ENCODE measurements at regions not wholly inside any gene's neighbourhood (a gene's known extent, or its start where the extent isn't known, plus 50 kb on each side); places are given as distances from the start of the nearest gene placed in this dataset.

- no peak for TF ChIP-seq MAX (IDR thresholded peaks at IDR 0.05)
- no peak for TF ChIP-seq CBX2 (IDR thresholded peaks at IDR 0.05; ENCODE audit: borderline replicate concordance, low read depth)
- no peak for TF ChIP-seq JUNB (IDR thresholded peaks at IDR 0.05)
- TF ChIP-seq HES2 (IDR thresholded peaks at IDR 0.05), result no peak
- no peak for TF ChIP-seq EP300 (IDR thresholded peaks at IDR 0.05)
- no peak for TF ChIP-seq POLR2A (IDR thresholded peaks at IDR 0.05; ENCODE audit: low read length)
- no peak for TF ChIP-seq FOSB (CRISPR knock-in tag; IDR thresholded peaks at IDR 0.05)
- no peak for TF ChIP-seq RARB (CRISPR knock-in tag; IDR thresholded peaks at IDR 0.05)
- no peak for TF ChIP-seq RNF2 (IDR thresholded peaks at IDR 0.05; ENCODE audit: borderline replicate concordance, low read depth)
- no peak for TF ChIP-seq ZC3H11A (IDR thresholded peaks at IDR 0.05)
- TF ChIP-seq ZNF302 (CRISPR knock-in tag; IDR thresholded peaks at IDR 0.05), result no peak
- TF ChIP-seq CBX8 (IDR thresholded peaks at IDR 0.05), result no peak
- H3K27ac ChIP-seq, result no peak overlapping the region
- DNase-seq (ENCODE audit: low read depth in 1 of 2, low spot score in 1 of 2) (no peak), FAIRE-seq (no peak), ATAC-seq (no peak)
- no peak overlapping the region for H3K4me3 ChIP-seq
- ChIA-PET CTCF (interaction anchor here (1.1 kb wide), 1 partner anchor 71 kb away, joined by 3 read pairs; no protein-coding TSS in a partner anchor), POLR2A (no interaction called here)
- H3K9me3 ChIP-seq, result no peaks in the 10 kb centered on the region
- H3K4me2 ChIP-seq, result peak overlapping the region; percentile 76; the same call in 1 of the 3 replicates
- H3K4me1 ChIP-seq, result no peaks in the 10 kb centered on the region
- 76% methylated on average over 3 of the region's 3 CpGs for WGBS (ENCODE audit: missing lambda C conversion rate)
These were observed 131.0 kb downstream of the GPX5 start for GRCh38 chr6:28656715-28657114.

GRCh38 chr6:28657381-28657768, 131.7 kb downstream of the GPX5 start:
- 20% methylated on average over 10 of the region's 10 CpGs for WGBS (ENCODE audit: missing lambda C conversion rate)
- H3K4me3 ChIP-seq, result peak overlapping the region; percentile 54
- no peaks in the 10 kb centered on the region for H3K9me3 ChIP-seq
- H3K4me1 ChIP-seq, result no peaks in the 10 kb centered on the region
- ChIA-PET CTCF (no interaction called here), POLR2A (no interaction called here)
- FAIRE-seq (no peak), DNase-seq (ENCODE audit: low read depth in 1 of 2, low spot score in 1 of 2) (no peak), ATAC-seq (peak; percentile 35 to 44; a peak in 4 of 6 replicates)
- H3K27ac ChIP-seq, result no peak overlapping the region
- TF ChIP-seq BHLHE40 (IDR thresholded peaks at IDR 0.05; ENCODE audit: low read depth, low read length) (no peak), REST (IDR thresholded peaks at IDR 0.05) (no peak), NFE2L2 (conservative IDR thresholded peaks at IDR 0.05; ENCODE audit: low read length) (no peak), ZSCAN20 (CRISPR knock-in tag; IDR thresholded peaks at IDR 0.05) (no peak), RAD21 (conservative IDR thresholded peaks at IDR 0.05 in 1 of 2, IDR thresholded peaks at IDR 0.05 in 1 of 2) (no peak)
- peak overlapping the region; percentile 76 for H3K4me2 ChIP-seq

GRCh38 chr6:28657769-28658465, 132.2 kb downstream of the GPX5 start:
- Histone ChIP-seq H3K27ac (peak overlapping the region in 1 of 2 experiments; percentile 9; a peak in 2 of 6 replicates), H3K9me3 (no peaks in the 10 kb centered on the region), H3K4me3 (peak overlapping the region; percentile 54), H3K4me2 (peak overlapping the region; percentile 76), H3K4me1 (no peaks in the 10 kb centered on the region)
- ATAC-seq (peak; percentile 90 to 94), DNase-seq (ENCODE audit: low read depth in 1 of 2, low spot score in 1 of 2) (peak; percentile 58 to 61), FAIRE-seq (no peak)
- WGBS (ENCODE audit: missing lambda C conversion rate), result 5% methylated on average over 27 of the region's 27 CpGs
- ChIA-PET CTCF (interaction anchor here (0.6 kb wide), 1 partner anchor 1497 kb away, joined by 3 read pairs; no protein-coding TSS in a partner anchor), POLR2A (interaction anchor here (0.7 kb wide), 1 partner anchor 71 kb away, joined by 4 read pairs; a partner anchor contains a TSS)
- TF ChIP-seq RFX5 (IDR thresholded peaks at IDR 0.05), result no peak
- TF ChIP-seq HOXB5 (CRISPR knock-in tag; IDR thresholded peaks at IDR 0.05), result no peak
- no peak for TF ChIP-seq FOXS1 (CRISPR knock-in tag; IDR thresholded peaks at IDR 0.05)
- TF ChIP-seq CHD4 (IDR thresholded peaks at IDR 0.05; ENCODE audit: borderline replicate concordance), result no peak
- TF ChIP-seq SREBF2 (IDR thresholded peaks at IDR 0.05), result peak; percentile 56
- 0 out of 2 replicates have a peak, but pooled peaks have one; percentile 45 for TF ChIP-seq RCOR1 (IDR thresholded peaks at IDR 0.05; ENCODE audit: low read depth, low read length)
- TF ChIP-seq HMGXB4 (CRISPR knock-in tag; IDR thresholded peaks at IDR 0.05; ENCODE audit: borderline replicate concordance), result peak; percentile 37; the same call in 1 of the 2 replicates

Measured in A549 (cell line).